ENCODE measurements at regions not wholly inside any gene's neighbourhood (a gene's known extent, or its start where the extent isn't known, plus 50 kb on each side); places are given as distances from the start of the nearest gene placed in this dataset.

DNA sequence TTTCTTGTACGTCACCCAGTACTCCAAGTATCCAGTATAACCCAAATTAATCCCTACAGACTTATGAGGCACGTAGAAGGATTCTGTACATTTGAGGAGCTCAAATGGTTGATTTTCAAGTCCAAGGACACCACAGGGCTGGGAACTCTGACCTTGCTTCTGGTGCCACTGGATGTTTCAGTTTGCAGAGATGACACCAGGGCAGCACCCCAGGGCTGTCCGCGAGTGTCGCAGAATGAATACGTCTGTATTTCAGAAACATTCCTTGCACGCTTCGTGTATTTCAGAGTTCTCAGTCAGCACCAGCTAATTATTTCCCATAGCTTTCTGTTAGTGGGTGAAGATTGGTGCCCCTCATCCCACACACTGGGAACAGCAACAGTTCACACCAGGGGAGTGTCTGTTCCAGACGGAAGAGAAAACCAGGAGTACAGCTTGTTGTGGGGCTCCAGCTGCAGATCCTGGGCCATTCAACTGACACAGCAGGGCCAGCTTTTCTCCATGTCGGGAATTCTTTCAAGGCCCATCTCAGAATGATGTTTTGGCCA lies 159.2 kb downstream of the RHOU start:
- TF ChIP-seq POLR2AphosphoS5 (IDR thresholded peaks at IDR 0.05) (no peak), POLR2A (IDR thresholded peaks at IDR 0.05) (no peak)
- TF ChIP-seq, protein P1, sequence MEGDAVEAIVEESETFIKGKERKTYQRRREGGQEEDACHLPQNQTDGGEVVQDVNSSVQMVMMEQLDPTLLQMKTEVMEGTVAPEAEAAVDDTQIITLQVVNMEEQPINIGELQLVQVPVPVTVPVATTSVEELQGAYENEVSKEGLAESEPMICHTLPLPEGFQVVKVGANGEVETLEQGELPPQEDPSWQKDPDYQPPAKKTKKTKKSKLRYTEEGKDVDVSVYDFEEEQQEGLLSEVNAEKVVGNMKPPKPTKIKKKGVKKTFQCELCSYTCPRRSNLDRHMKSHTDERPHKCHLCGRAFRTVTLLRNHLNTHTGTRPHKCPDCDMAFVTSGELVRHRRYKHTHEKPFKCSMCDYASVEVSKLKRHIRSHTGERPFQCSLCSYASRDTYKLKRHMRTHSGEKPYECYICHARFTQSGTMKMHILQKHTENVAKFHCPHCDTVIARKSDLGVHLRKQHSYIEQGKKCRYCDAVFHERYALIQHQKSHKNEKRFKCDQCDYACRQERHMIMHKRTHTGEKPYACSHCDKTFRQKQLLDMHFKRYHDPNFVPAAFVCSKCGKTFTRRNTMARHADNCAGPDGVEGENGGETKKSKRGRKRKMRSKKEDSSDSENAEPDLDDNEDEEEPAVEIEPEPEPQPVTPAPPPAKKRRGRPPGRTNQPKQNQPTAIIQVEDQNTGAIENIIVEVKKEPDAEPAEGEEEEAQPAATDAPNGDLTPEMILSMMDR (IDR thresholded peaks at IDR 0.05), result no peak

Data from upper lobe of left lung (tissue), 4 donors.